Gastroesophageal sphincter (tissue), 3 donors: ENCODE measurements at regions not wholly inside any gene's neighbourhood (a gene's known extent, or its start where the extent isn't known, plus 50 kb on each side); places are given as distances from the start of the nearest gene placed in this dataset.

Experiments used
- CTCF ChIP-seq, 4 experiments: fragments of 200-600 bp in 2 of 4; fragments of 450-650 bp in 2 of 4; sonication (generic) in 1 of 4; IDR thresholded peaks; one replicate each; pipeline ENCODE4 v1.5.1; 2017 to 2019; ENCODE audit warnings: antibody characterized with exemption in 4 of 4, mild to moderate bottlenecking in 2 of 4, moderate library complexity in 2 of 4
- POLR2A ChIP-seq, 2 donors: fragments of 450-650 bp; IDR thresholded peaks; one replicate each; pipeline ENCODE4 v1.6.1; 2017; ENCODE audit warnings: antibody characterized with exemption in 2 of 2, mild to moderate bottlenecking in 2 of 2, moderate library complexity in 1 of 2

DNA sequence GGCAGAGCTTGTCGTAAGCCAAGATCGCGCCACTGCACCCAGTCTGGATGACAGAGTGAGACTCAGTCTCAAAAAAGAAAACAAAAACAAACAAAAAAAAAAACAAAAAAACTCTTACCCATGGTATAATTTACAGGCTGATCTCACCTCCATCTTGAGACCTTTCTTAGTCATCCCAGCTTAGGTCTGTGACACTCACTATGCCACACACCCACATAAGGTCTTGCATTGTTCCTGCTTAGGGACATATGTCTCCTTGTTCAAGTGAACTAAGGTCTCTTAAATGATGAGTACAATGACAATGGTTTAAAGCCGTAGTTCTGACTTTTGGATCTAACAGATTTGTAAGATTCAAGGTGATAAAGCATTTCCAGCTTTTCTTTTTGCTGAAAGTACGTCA, 360.2 kb upstream of the ARHGEF26 start:
- TF ChIP-seq CTCF (IDR thresholded peaks at IDR 0.05) (no peak), POLR2A (IDR thresholded peaks at IDR 0.05) (no peak)
